HEK293 (cell line): ENCODE measurements at regions not wholly inside any gene's neighbourhood (a gene's known extent, or its start where the extent isn't known, plus 50 kb on each side); places are given as distances from the start of the nearest gene placed in this dataset.
A peak's percentile ranks its signal among the peaks of the same experiment; 100 is the strongest.

Source experiments
- CTCF ChIA-PET: fragments of 350-600 bp; formaldehyde crosslinking; extraction: SDS; loops from one replicate; lab custom pipeline; 2021; ENCODE audit warnings: antibody characterized with exemption; lab: Yijun Ruan, JAX
- POLR2A ChIA-PET: fragments of 300-600 bp; formaldehyde crosslinking; extraction: SDS; loops from one replicate; lab custom pipeline; 2020; ENCODE audit warnings: antibody characterized with exemption, inconsistent platforms; lab: Yijun Ruan, JAX
- H3K27ac ChIP-seq: fragments of 200-500 bp; sonication (Bioruptor generic); 2 replicates; pipeline ENCODE4 v1.5.1; 2014; ENCODE audit warnings: low read depth, low read length, control low read depth, inconsistent platforms; ENCODE audit errors: extremely low read depth
- H3K36me3 ChIP-seq, 2 experiments: fragments of 200-500 bp in 1 of 2; sonication (Bioruptor generic) in 1 of 2; 1 replicate in 1 of 2; 2 replicates in 1 of 2; pipeline ENCODE4 v1.5.1; 2014 to 2017; ENCODE audit warnings: inconsistent platforms in 2 of 2, low read length in 2 of 2; ENCODE audit not compliant: control insufficient read depth in 2 of 2, insufficient read depth in 1 of 2
- H3K4me1 ChIP-seq: fragments of 200-500 bp; sonication (Bioruptor generic); 2 replicates; pipeline ENCODE4 v1.5.1; 2014; ENCODE audit warnings: mild to moderate bottlenecking, low read length, inconsistent platforms; ENCODE audit not compliant: control insufficient read depth, insufficient read depth
- H3K4me3 ChIP-seq: 2 replicates; pipeline ENCODE4 v1.5.1; 2011; ENCODE audit warnings: low read depth, mild to moderate bottlenecking, control low read depth, low read length, moderate library complexity
- H3K9me3 ChIP-seq: fragments of 200-500 bp; sonication (Bioruptor generic); 2 replicates; pipeline ENCODE4 v1.5.1; 2014; ENCODE audit warnings: low read depth, low read length, inconsistent platforms; ENCODE audit not compliant: control insufficient read depth, insufficient read depth
- BCL11B ChIP-seq: fragments of 450-650 bp; formaldehyde crosslinking; IDR thresholded peaks from 2 replicates; pipeline ENCODE4 v1.5.1; 2016; ENCODE audit warnings: low read depth, missing biosample characterization, missing genetic modification characterization
- CTCF ChIP-seq: fragments of 450-650 bp; formaldehyde crosslinking; IDR thresholded peaks from 2 replicates; pipeline ENCODE4 v1.5.1; 2016; ENCODE audit warnings: missing biosample characterization, missing genetic modification characterization
- KLF1 ChIP-seq: fragments of 450-650 bp; formaldehyde crosslinking; IDR thresholded peaks from 2 replicates; pipeline ENCODE4 v1.5.1; 2016; ENCODE audit warnings: missing biosample characterization, missing genetic modification characterization
- KLF10 ChIP-seq: fragments of 450-650 bp; IDR thresholded peaks from 2 replicates; pipeline ENCODE4 v1.5.1; 2018; ENCODE audit warnings: missing biosample characterization, mild to moderate bottlenecking, missing genetic modification characterization
- KLF17 ChIP-seq: fragments of 450-650 bp; formaldehyde crosslinking; IDR thresholded peaks from 2 replicates; pipeline ENCODE4 v1.5.1; 2016; ENCODE audit warnings: missing biosample characterization, missing genetic modification characterization
- PRDM1 ChIP-seq: fragments of 450-650 bp; formaldehyde crosslinking; IDR thresholded peaks from 2 replicates; pipeline ENCODE4; 2016; ENCODE audit warnings: missing biosample characterization, missing genetic modification characterization
- PRDM10 ChIP-seq: fragments of 450-650 bp; formaldehyde crosslinking; IDR thresholded peaks from 2 replicates; pipeline ENCODE4 v1.5.1; 2016; ENCODE audit warnings: missing biosample characterization, missing genetic modification characterization
- ZBTB26 ChIP-seq: fragments of 450-650 bp; formaldehyde crosslinking; optimal IDR thresholded peaks from 2 replicates; pipeline ENCODE3; 2016; ENCODE audit warnings: missing biosample characterization, mild to moderate bottlenecking, missing genetic modification characterization
- ZNF169 ChIP-seq: fragments of 450-650 bp; formaldehyde crosslinking; IDR thresholded peaks from 2 replicates; pipeline ENCODE4 v1.5.1; 2016; ENCODE audit warnings: missing biosample characterization, missing genetic modification characterization
- ZNF211 ChIP-seq: fragments of 450-650 bp; formaldehyde crosslinking; IDR thresholded peaks from 2 replicates; pipeline ENCODE4 v1.5.1; 2016; ENCODE audit warnings: low read depth, missing biosample characterization, missing genetic modification characterization
- ZNF221 ChIP-seq: fragments of 450-650 bp; formaldehyde crosslinking; IDR thresholded peaks from 2 replicates; pipeline ENCODE4 v1.5.1; 2017; ENCODE audit warnings: missing biosample characterization, missing genetic modification characterization, borderline replicate concordance
- ZNF423 ChIP-seq: fragments of 450-650 bp; formaldehyde crosslinking; IDR thresholded peaks from 2 replicates; pipeline ENCODE4 v1.5.1; 2016; ENCODE audit warnings: missing biosample characterization, missing genetic modification characterization
- ZNF571 ChIP-seq: fragments of 450-650 bp; formaldehyde crosslinking; IDR thresholded peaks from 2 replicates; pipeline ENCODE4 v1.5.0; 2017; ENCODE audit warnings: missing biosample characterization, missing genetic modification characterization
- ZSCAN5A ChIP-seq: fragments of 450-650 bp; formaldehyde crosslinking; IDR thresholded peaks from 2 replicates; pipeline ENCODE4 v1.5.1; 2016; ENCODE audit warnings: missing biosample characterization, missing genetic modification characterization

- no peaks in the 10 kb centered on the region for H3K9me3 ChIP-seq
- no peak overlapping the region for H3K4me3 ChIP-seq
- no peaks in the 10 kb centered on the region for H3K36me3 ChIP-seq
- no peak overlapping the region for H3K27ac ChIP-seq
- POLR2A ChIA-PET = no interaction called here
- no peaks in the 10 kb centered on the region for H3K4me1 ChIP-seq
- TF ChIP-seq ZNF423 (tag by site-specific recombination) (no peak), CTCF (tag by site-specific recombination) (0 out of 2 replicates have a peak, but pooled peaks have one; percentile 23), ZNF169 (tag by site-specific recombination) (no peak), KLF10 (no peak), ZBTB26 (tag by site-specific recombination) (no peak), ZNF221 (tag by site-specific recombination) (no peak)
- CTCF ChIA-PET = interaction anchor here (0.9 kb wide), 1 partner anchor 352 kb away, joined by 3 read pairs; no protein-coding TSS in a partner anchor
Measured at GRCh38 chr10:76632767-76633051, 1004.9 kb downstream of the KCNMA1 start.

- POLR2A ChIA-PET = no interaction called here
- Histone ChIP-seq H3K36me3 (no peaks in the 10 kb centered on the region), H3K9me3 (no peaks in the 10 kb centered on the region), H3K4me1 (no peaks in the 10 kb centered on the region), H3K27ac (no peak overlapping the region), H3K4me3 (no peak overlapping the region)
- CTCF ChIA-PET = interaction anchor here (0.5 to 0.9 kb wide), 3 partner anchors 26 to 490 kb away, joined by 3 to 5 read pairs (median 4); no protein-coding TSS in a partner anchor
- TF ChIP-seq ZSCAN5A (no peak), PRDM1 (tag by site-specific recombination) (no peak), ZNF211 (no peak), ZNF571 (tag by site-specific recombination) (no peak), PRDM10 (tag by site-specific recombination) (no peak), BCL11B (tag by site-specific recombination) (no peak), KLF1 (tag by site-specific recombination) (no peak), KLF17 (tag by site-specific recombination) (no peak)
Measured at GRCh38 chr10:76631884-76632766, 1005.5 kb downstream of the KCNMA1 start.
